Astrocyte (in vitro differentiated cells and primary cell): ENCODE measurements at regions not wholly inside any gene's neighbourhood (a gene's known extent, or its start where the extent isn't known, plus 50 kb on each side); places are given as distances from the start of the nearest gene placed in this dataset.

Experiments used
- CTCF ChIP-seq: IDR thresholded peaks from 2 replicates; pipeline ENCODE4 v1.5.1; 2011; ENCODE audit warnings: low read depth, mild to moderate bottlenecking, inconsistent platforms, low read length, moderate library complexity; ENCODE audit not compliant: insufficient read depth
- EZH2 ChIP-seq: IDR thresholded peaks from 2 replicates; pipeline ENCODE4 v1.6.1; 2012; ENCODE audit warnings: mild to moderate bottlenecking, low read length, inconsistent platforms; ENCODE audit not compliant: insufficient read depth

GRCh38 chr15:95352631-95353187 lies 977.8 kb upstream of the NR2F2 start:
- TF ChIP-seq CTCF = no peak
- no peak for TF ChIP-seq EZH2
